Brain microvascular endothelial cell (primary cell): ENCODE measurements at regions not wholly inside any gene's neighbourhood (a gene's known extent, or its start where the extent isn't known, plus 50 kb on each side); places are given as distances from the start of the nearest gene placed in this dataset.

Experiments used
- DNase-seq: peaks from one replicate; pipeline ENCODE4 v3.0.0-alpha.2; 2020
- H3K27ac ChIP-seq: fragments of 250-450 bp; sonication (Bioruptor Pico); 2 replicates; pipeline ENCODE4 v1.5.1; 2020; ENCODE audit warnings: mild to moderate bottlenecking, moderate library complexity
- H3K27me3 ChIP-seq: fragments of 250-450 bp; sonication (Bioruptor Pico); replicated peaks from 2 replicates; pipeline ENCODE4 v1.5.1; 2020; ENCODE audit warnings: mild to moderate bottlenecking
- H3K36me3 ChIP-seq: fragments of 250-450 bp; sonication (Bioruptor Pico); replicated peaks from 2 replicates; pipeline ENCODE4 v1.5.1; 2020; ENCODE audit warnings: mild to moderate bottlenecking
- H3K4me3 ChIP-seq: 2 replicates; pipeline ENCODE4 v1.5.1; 2011; ENCODE audit warnings: low read depth, mild to moderate bottlenecking, control low read depth, low read length, moderate library complexity
- CTCF ChIP-seq: IDR thresholded peaks from 2 replicates; pipeline ENCODE4 v1.5.1; 2011; ENCODE audit warnings: low read depth, mild to moderate bottlenecking, moderate library complexity, low read length, control low read depth, inconsistent platforms; ENCODE audit errors: missing control alignments
- in situ Hi-C: cut with HindIII; loops from 2 replicates; pipeline ENCODE4 v1.10.0; 2017; ENCODE audit warnings: low sequenced_read_pairs, low pct_ligation_motif_present

DNA sequence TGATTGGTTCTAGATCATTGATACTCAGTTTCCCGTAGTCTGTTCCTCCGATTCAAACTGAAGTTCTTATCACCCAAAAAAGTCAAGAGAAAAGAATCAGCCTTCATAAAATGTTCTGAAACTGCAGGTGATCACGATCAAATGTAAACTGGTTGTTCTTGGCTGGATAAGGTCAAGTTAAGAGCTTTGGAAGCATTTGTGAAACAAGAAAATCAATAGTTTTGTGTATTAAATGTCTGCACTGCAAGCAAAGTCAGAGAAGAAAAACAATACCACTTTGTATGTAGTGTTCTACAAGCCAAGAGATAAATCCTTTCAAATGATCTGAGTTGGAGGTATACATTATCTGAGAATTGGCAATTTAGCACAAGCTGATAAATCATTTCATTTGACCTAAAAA lies 710.3 kb downstream of the SORCS1 start:
- Histone ChIP-seq H3K27me3 (no peaks in the 10 kb centered on the region), H3K4me3 (no peak overlapping the region), H3K36me3 (no peaks in the 10 kb centered on the region), H3K27ac (no peak overlapping the region)
- in situ Hi-C loops = no loop called here
- TF ChIP-seq CTCF = no peak
- DNase-seq = no peak

DNA sequence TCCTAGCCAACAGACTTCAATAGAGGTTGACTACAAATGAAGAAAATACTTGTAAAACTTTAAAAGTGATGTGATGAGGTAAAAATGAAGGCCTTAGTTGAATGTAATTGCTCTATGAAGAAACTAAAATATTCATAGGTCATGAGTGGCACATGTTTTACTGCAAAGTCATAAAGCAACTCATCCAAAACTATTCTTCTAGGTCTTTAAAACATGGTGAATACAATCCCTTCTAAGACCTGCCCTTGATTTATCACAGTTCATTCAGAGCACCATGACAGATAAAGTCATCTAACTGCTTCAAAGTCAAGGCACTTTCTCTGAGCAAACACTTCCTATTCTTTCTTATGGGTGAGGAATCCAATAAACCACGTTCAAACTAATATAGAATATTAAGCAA lies 713.5 kb downstream of the SORCS1 start:
- TF ChIP-seq CTCF = no peak

GRCh38 chr10:106446920-106447319 lies 717.6 kb downstream of the SORCS1 start:
- no peak for TF ChIP-seq CTCF
- no peak overlapping the region for H3K4me3 ChIP-seq
- no peaks in the 10 kb centered on the region for H3K27me3 ChIP-seq
- DNase-seq = no peak
- H3K36me3 ChIP-seq = no peaks in the 10 kb centered on the region
- in situ Hi-C loops = no loop called here
- H3K27ac ChIP-seq = no peak overlapping the region

More for the DNA sequence above, 713.5 kb downstream of the SORCS1 start:
- Histone ChIP-seq H3K27me3 (no peaks in the 10 kb centered on the region), H3K36me3 (no peaks in the 10 kb centered on the region), H3K27ac (no peak overlapping the region), H3K4me3 (no peak overlapping the region)
- no peak for DNase-seq
- in situ Hi-C loops = no loop called here

GRCh38 chr10:106442223-106442622 lies 722.3 kb downstream of the SORCS1 start:
- in situ Hi-C loops = no loop called here
- Histone ChIP-seq H3K27me3 (no peaks in the 10 kb centered on the region), H3K36me3 (no peaks in the 10 kb centered on the region), H3K27ac (no peak overlapping the region), H3K4me3 (no peak overlapping the region)
- TF ChIP-seq CTCF = no peak
- DNase-seq = no peak

DNA sequence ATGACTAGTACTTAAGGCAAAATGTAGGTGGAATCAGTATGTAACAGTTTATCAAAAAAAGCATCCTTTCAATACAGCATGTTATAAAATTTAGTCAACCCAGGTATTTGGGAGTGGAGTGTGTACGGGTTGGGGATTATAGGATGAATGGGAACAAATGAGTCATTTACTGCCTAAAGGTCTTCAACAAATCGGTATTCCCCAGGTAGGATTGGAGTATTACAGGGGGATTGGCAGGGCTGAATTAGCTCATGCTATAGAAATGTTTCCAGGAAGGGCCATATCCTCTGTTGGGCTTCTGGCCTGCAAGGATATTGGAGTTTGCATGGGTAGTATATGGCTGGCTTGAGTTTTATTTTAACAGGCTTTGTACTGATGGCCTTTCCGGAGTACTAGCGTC lies 723.7 kb downstream of the SORCS1 start:
- no peak overlapping the region for H3K27ac ChIP-seq
- no peak for TF ChIP-seq CTCF
- no peaks in the 10 kb centered on the region for H3K36me3 ChIP-seq
- no peak for DNase-seq
- no peaks in the 10 kb centered on the region for H3K27me3 ChIP-seq
- H3K4me3 ChIP-seq = no peak overlapping the region
- in situ Hi-C loops = no loop called here

DNA sequence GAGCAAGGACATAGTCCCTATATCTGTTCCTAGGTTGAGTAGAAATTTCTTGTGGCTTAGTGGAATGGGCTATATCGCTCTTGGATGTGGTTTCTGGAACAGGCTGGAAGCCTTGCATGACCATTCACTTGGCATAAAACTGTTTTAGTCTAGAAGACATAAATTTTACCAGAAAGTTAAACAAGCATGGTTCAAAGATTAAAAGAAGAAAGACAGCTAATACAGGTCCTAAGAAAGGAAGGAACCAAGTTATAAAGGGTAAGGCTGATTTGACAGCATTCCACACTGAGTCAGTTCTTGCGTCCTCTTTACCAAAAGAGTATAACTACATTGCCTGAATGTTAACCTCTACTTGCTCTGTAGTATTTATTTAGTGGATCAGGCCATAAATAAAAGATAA lies 724.2 kb downstream of the SORCS1 start:
- no peak overlapping the region for H3K27ac ChIP-seq
- H3K36me3 ChIP-seq = no peaks in the 10 kb centered on the region
- H3K27me3 ChIP-seq = no peaks in the 10 kb centered on the region
- TF ChIP-seq CTCF = no peak
- H3K4me3 ChIP-seq = no peak overlapping the region
- DNase-seq = no peak
- in situ Hi-C loops = no loop called here
